ENCODE measurements at regions not wholly inside any gene's neighbourhood (a gene's known extent, or its start where the extent isn't known, plus 50 kb on each side); places are given as distances from the start of the nearest gene placed in this dataset.

- no peak for DNase-seq
These were observed 419.1 kb downstream of the HS3ST3B1 start for GRCh38 chr17:14719942-14720341.

GRCh38 chr17:14717859-14718258 lies 417.0 kb downstream of the HS3ST3B1 start:
- DNase-seq, result no peak

- no peak for DNase-seq
These were observed 414.7 kb downstream of the HS3ST3B1 start for GRCh38 chr17:14715561-14715960.

GRCh38 chr17:14712611-14713021 lies 411.7 kb downstream of the HS3ST3B1 start:
- no peak for DNase-seq

- DNase-seq, result no peak
These were observed 403.2 kb downstream of the HS3ST3B1 start for GRCh38 chr17:14704121-14704520.

- no peak for DNase-seq
These were observed 401.0 kb downstream of the HS3ST3B1 start for GRCh38 chr17:14701886-14702285.

GRCh38 chr17:14699574-14700185 lies 398.8 kb downstream of the HS3ST3B1 start:
- DNase-seq, result no peak

- DNase-seq, result no peak
These were observed 392.5 kb downstream of the HS3ST3B1 start for GRCh38 chr17:14693382-14693781.

- DNase-seq, result no peak
These were observed 389.8 kb downstream of the HS3ST3B1 start for GRCh38 chr17:14690704-14691103.

- DNase-seq, result no peak
These were observed 387.3 kb downstream of the HS3ST3B1 start for GRCh38 chr17:14688134-14688533.

- no peak for DNase-seq
These were observed 371.9 kb downstream of the HS3ST3B1 start for GRCh38 chr17:14672830-14673229.

- no peak for DNase-seq
These were observed 370.0 kb downstream of the HS3ST3B1 start for GRCh38 chr17:14670861-14671260.

- DNase-seq, result no peak
These were observed 363.6 kb downstream of the HS3ST3B1 start for GRCh38 chr17:14664511-14664910.

GRCh38 chr17:14641117-14641516 lies 340.2 kb downstream of the HS3ST3B1 start:
- DNase-seq, result no peak

GRCh38 chr17:14637260-14637659 lies 336.4 kb downstream of the HS3ST3B1 start:
- DNase-seq, result no peak

GRCh38 chr17:14630621-14631020 lies 329.7 kb downstream of the HS3ST3B1 start:
- DNase-seq, result no peak

- DNase-seq, result no peak
These were observed 329.2 kb downstream of the HS3ST3B1 start for GRCh38 chr17:14630046-14630445.

GRCh38 chr17:14622615-14623101 lies 321.8 kb downstream of the HS3ST3B1 start:
- DNase-seq, result no peak

GRCh38 chr17:14621826-14622614 lies 321.1 kb downstream of the HS3ST3B1 start:
- no peak for DNase-seq

GRCh38 chr17:14619821-14620220 lies 318.9 kb downstream of the HS3ST3B1 start:
- no peak for DNase-seq

- no peak for DNase-seq
These were observed 315.6 kb downstream of the HS3ST3B1 start for GRCh38 chr17:14616528-14616927.

GRCh38 chr17:14605267-14605599 lies 304.4 kb downstream of the HS3ST3B1 start:
- DNase-seq, result no peak

- no peak for DNase-seq
These were observed 303.8 kb downstream of the HS3ST3B1 start for GRCh38 chr17:14604591-14605266.

- no peak for DNase-seq
These were observed 295.3 kb downstream of the HS3ST3B1 start for GRCh38 chr17:14596224-14596623.
